Central memory CD8-positive, alpha-beta T cell (primary cell): ENCODE measurements at regions not wholly inside any gene's neighbourhood (a gene's known extent, or its start where the extent isn't known, plus 50 kb on each side); places are given as distances from the start of the nearest gene placed in this dataset.

Experiments used
- ATAC-seq: fragments of 150-1000 bp; cut with Tn5 transposase; replicated peaks from 2 replicates; pipeline ENCODE4 v1.10.0; 2022; ENCODE audit warnings: mild to moderate bottlenecking, moderate FRiP score, moderate number of reproducible peaks; ENCODE audit not compliant: poor library complexity, severe bottlenecking; ENCODE audit errors: extremely low read depth
- DNase-seq, 2 donors: peaks; one replicate each; pipeline ENCODE4 v3.0.0; 2021; ENCODE audit warnings: low spot score in 2 of 2
- H3K27ac Mint-ChIP-seq: one replicate; pipeline ENCODE4 v1.8.0; 2022; ENCODE audit warnings: low read depth, mild to moderate bottlenecking, moderate library complexity, mixed read lengths
- H3K27me3 Mint-ChIP-seq: one replicate; pipeline ENCODE4 v1.8.0; 2022; ENCODE audit warnings: mixed read lengths
- H3K36me3 Mint-ChIP-seq: one replicate; pipeline ENCODE4 v1.8.0; 2022; ENCODE audit warnings: mild to moderate bottlenecking, moderate library complexity, mixed read lengths; ENCODE audit not compliant: insufficient read depth
- H3K4me1 Mint-ChIP-seq: one replicate; pipeline ENCODE4 v1.8.0; 2022; ENCODE audit warnings: mixed read lengths
- H3K4me3 Mint-ChIP-seq: one replicate; pipeline ENCODE4 v1.8.0; 2022; ENCODE audit warnings: mild to moderate bottlenecking, moderate library complexity, mixed read lengths
- H3K9me3 Mint-ChIP-seq: one replicate; pipeline ENCODE4 v1.8.0; 2022; ENCODE audit warnings: mixed read lengths

- DNase-seq (no peak), ATAC-seq (no peak)
- no peaks in the 10 kb centered on the region for H3K9me3 Mint-ChIP-seq
- H3K36me3 Mint-ChIP-seq, result peaks cover 32% of the 10 kb centered on the region
- no peak overlapping the region for H3K4me3 Mint-ChIP-seq
- no peak overlapping the region for H3K27ac Mint-ChIP-seq
- H3K4me1 Mint-ChIP-seq, result peaks cover 8% of the 10 kb centered on the region
- H3K27me3 Mint-ChIP-seq, result no peaks in the 10 kb centered on the region
Measured at GRCh38 chr1:77632216-77632615, 50.2 kb downstream of the ZZZ3 start.

- Mint-ChIP-seq H3K27me3 (no peaks in the 10 kb centered on the region), H3K27ac (no peak overlapping the region), H3K4me3 (no peak overlapping the region), H3K4me1 (peaks cover 8% of the 10 kb centered on the region), H3K9me3 (no peaks in the 10 kb centered on the region), H3K36me3 (peaks cover 32% of the 10 kb centered on the region)
- ATAC-seq (no peak), DNase-seq (no peak)
Measured at GRCh38 chr1:77631751-77632150, 50.7 kb downstream of the ZZZ3 start.

- no peak overlapping the region for H3K4me3 Mint-ChIP-seq
- no peak overlapping the region for H3K27ac Mint-ChIP-seq
- H3K27me3 Mint-ChIP-seq, result no peaks in the 10 kb centered on the region
- peaks cover 30% of the 10 kb centered on the region for H3K36me3 Mint-ChIP-seq
- H3K9me3 Mint-ChIP-seq, result no peaks in the 10 kb centered on the region
- DNase-seq (no peak), ATAC-seq (no peak)
- peaks cover 8% of the 10 kb centered on the region for H3K4me1 Mint-ChIP-seq
Measured at GRCh38 chr1:77631302-77631701, 51.2 kb downstream of the ZZZ3 start.

GRCh38 chr1:77627978-77628570, 54.4 kb downstream of the ZZZ3 start:
- Mint-ChIP-seq H3K27ac (no peak overlapping the region), H3K27me3 (no peaks in the 10 kb centered on the region), H3K36me3 (peaks cover 30% of the 10 kb centered on the region), H3K4me3 (no peak overlapping the region), H3K4me1 (peaks cover 9% of the 10 kb centered on the region), H3K9me3 (no peaks in the 10 kb centered on the region)
- DNase-seq (no peak), ATAC-seq (no peak)

GRCh38 chr1:77625250-77625649, 57.2 kb downstream of the ZZZ3 start:
- ATAC-seq (no peak), DNase-seq (no peak)
- Mint-ChIP-seq H3K4me3 (no peak overlapping the region), H3K4me1 (peaks cover 10% of the 10 kb centered on the region), H3K36me3 (peaks cover 30% of the 10 kb centered on the region), H3K27me3 (no peaks in the 10 kb centered on the region), H3K27ac (peak overlapping the region; percentile 11), H3K9me3 (no peaks in the 10 kb centered on the region)

- Mint-ChIP-seq H3K27me3 (no peaks in the 10 kb centered on the region), H3K27ac (no peak overlapping the region), H3K4me3 (no peak overlapping the region), H3K4me1 (peaks cover 16% of the 10 kb centered on the region), H3K36me3 (peaks cover 31% of the 10 kb centered on the region), H3K9me3 (no peaks in the 10 kb centered on the region)
- ATAC-seq (no peak), DNase-seq (no peak)
Measured at GRCh38 chr1:77624102-77624501, 58.4 kb downstream of the ZZZ3 start.

- DNase-seq (no peak), ATAC-seq (no peak)
- Mint-ChIP-seq H3K36me3 (peaks cover 30% of the 10 kb centered on the region), H3K4me1 (peaks cover 16% of the 10 kb centered on the region), H3K27ac (no peak overlapping the region), H3K4me3 (no peak overlapping the region), H3K9me3 (no peaks in the 10 kb centered on the region), H3K27me3 (no peaks in the 10 kb centered on the region)
Measured at GRCh38 chr1:77623066-77623465, 59.4 kb downstream of the ZZZ3 start.

GRCh38 chr1:77620273-77620672, 62.2 kb downstream of the ZZZ3 start:
- DNase-seq (no peak), ATAC-seq (no peak)
- Mint-ChIP-seq H3K27ac (no peak overlapping the region), H3K9me3 (no peaks in the 10 kb centered on the region), H3K27me3 (no peaks in the 10 kb centered on the region), H3K36me3 (peaks cover 26% of the 10 kb centered on the region), H3K4me1 (peaks cover 16% of the 10 kb centered on the region), H3K4me3 (no peak overlapping the region)

GRCh38 chr1:77614037-77614436, 68.4 kb downstream of the ZZZ3 start:
- Mint-ChIP-seq H3K4me1 (peaks cover 16% of the 10 kb centered on the region), H3K4me3 (no peak overlapping the region), H3K27me3 (no peaks in the 10 kb centered on the region), H3K36me3 (peaks cover 3% of the 10 kb centered on the region), H3K27ac (no peak overlapping the region), H3K9me3 (peaks cover 5% of the 10 kb centered on the region)
- no peak for DNase-seq
- ATAC-seq, result no peak
